NCI-H1105 treated with DMSO at 0.1 percent for 48 hours (cell line): ENCODE measurements at regions not wholly inside any gene's neighbourhood (a gene's known extent, or its start where the extent isn't known, plus 50 kb on each side); places are given as distances from the start of the nearest gene placed in this dataset.
"Not testable (repeated sequence)": the region's sequence is repeated elsewhere in the genome, so short reads cannot be mapped to it uniquely, and the experiment has no call there.

Experiments
- DNase-seq: peaks from one replicate; lab custom pipeline; 2025; lab: John Stamatoyannopoulos, UW

DNA sequence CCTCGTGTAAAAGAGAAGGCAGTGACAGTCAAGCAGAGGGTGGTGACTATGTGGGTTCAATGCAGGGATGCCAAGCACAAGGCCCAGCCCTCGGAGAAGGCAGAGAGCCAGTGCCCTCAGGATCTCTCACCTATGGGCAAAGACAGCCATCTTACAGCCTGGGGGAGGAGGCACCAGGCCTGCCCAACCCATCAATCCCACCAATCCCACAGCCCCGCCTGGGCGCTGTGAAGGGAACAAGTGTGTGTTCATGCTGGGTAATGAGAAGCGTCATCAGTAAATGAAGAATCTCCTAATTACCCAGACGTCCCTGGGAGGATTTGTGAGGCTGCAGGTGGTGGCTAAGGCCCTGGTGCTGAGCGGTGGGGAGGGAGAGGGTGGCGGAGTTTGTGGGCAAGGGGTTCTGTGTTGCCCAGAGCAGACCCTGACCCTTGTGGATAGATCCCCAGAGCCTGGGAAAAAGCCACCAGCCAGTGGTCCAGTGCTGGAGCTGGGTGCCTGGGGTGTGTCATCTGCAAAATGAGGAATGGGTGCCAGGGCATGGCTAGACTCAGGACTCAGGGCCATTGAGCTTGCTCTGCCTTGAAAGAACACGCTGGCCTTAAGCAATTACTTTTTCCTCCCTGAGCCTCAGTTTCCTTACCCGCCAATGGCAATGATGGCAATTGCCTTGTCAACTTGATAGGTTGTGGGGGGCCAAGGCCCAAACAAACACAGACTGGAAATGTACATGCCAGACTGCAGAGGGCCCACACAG lies 128.1 kb upstream of the UNC5B start:
- DNase-seq = no peak

DNA sequence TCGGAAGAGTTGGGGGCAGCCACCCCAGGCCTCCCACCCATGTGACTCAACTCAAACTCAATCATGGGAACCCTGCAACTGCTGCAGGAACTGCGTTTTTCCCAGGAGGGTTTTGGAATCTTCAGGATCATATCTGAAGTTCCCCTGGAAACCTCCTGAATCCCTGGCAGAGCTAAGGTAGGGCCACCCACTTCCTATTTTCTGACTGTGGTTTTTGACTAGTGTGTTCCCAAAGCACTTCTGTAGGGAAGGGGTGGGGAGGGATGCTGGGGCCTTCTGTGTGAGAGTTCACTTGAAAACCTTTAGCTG lies 127.6 kb upstream of the UNC5B start:
- DNase-seq = no peak

DNA sequence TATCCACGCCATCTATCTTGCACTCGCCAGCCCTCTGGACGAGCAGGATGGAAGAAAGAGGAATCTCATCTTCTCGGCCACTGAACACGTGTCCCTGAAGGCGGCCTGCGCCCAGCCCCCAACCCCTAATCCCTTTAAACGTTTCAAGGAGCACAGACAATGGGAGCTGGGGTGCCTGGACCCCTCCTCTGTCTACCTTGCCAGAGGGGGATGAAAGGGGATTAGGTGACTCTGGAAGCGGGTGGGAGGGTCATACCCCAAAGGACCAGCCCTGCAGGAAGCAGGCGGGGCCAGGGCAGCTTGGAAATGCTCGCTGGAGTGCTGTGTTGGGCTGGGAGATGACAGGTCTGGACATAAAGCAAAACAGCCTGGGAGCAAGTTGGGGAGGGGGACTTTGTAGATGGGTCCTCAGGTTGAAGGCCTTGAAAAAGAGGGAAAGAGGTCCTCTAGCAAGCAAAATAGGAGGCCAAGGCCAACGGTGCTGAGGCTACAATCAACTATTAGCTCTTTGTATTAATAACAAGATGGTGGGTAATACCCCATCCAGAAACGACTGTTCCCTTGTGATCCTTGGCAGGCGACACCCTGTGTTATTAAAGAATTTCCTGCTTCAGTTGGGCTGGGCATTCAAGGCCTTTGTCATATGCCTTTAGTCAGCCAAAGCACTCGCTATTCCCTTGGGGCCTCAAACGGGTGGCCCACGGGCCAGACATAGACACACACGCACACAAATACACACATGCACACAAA lies 126.5 kb upstream of the UNC5B start:
- no peak for DNase-seq

DNA sequence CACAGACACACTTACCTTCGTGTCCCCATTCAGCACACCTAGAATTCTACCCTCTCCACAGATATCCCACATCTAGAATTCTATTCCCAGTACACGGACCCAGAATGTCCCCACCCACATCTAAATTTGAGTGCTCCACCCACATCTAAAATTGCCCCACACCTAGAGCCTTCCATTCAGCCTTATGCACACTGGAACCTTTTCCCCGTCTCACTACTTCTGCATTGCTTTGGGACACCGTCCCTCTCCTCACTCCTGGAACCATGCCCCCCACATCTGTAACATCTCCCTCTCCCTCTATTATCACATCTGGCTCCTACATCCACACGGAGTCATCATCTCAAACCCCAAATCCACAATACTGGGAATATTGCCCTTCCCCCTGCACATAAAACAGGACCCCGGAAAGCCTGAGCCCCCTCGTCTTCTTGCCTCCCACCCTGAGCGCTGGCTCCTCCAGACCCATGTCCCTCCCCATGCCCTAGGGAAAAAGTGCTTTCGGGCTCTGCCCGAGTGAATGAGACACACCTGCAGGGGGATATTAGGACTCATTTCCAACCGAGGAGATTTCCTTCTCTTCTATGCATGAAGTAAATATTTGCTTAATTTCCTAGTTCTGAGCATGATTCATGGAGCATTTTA lies 125.8 kb upstream of the UNC5B start:
- no peak for DNase-seq

DNA sequence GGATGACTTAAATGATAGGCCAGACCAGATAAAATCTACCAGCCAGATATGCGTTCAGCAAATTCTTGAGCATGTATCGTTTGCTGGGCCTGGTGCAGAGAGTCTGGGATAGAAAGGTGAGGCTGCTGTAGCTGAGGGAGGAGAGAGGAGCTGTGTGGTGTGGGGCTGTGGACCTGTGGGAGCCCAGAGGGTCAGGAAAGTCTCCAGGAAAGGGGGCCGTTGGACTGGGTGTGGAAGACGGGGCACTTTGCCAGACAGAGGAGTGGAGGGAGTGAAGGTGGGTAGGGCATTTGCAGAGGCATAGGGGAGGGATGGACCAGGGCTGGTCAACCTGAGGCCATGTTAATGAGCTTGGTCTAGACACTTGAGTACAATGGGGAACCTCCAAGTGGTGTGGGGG lies 124.7 kb upstream of the UNC5B start:
- DNase-seq = no peak

DNA sequence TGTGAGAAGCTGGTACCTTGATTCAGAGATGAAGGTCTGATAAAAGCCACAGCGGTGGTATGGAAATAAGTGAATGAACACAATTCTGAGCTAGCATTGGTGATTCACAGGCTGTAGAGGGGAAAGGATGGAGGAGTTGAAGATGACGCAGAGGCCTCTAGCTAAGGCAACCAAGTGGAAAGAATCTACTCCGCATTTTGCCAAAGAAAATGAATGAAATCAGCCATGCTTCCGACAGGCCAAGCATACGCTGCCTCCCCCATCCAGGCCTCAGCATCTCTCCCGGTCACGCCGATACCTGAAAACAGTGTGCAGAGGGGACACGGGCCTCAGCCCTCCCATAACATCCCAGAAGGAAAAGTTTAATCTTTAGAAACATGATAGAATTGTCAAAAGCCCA lies 124.3 kb upstream of the UNC5B start:
- DNase-seq = no peak

DNA sequence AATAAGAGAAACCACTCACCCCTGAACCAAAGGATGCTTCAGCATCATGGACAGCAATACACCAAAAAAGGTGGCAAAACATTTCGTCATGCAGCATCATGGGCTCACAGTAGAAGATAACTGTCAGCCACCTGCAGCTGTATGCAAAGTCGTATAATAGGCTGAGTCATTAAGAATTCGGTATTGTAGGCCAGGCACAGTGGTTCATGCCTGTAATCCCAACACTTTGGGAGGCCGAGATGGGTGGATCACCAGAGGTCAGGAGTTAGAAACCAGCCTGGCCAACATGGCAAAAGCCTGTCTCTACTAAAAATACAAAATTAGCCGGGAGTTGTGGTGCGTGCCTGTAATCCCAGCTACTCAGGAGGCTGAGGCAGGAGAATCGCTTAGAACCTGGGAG lies 123.8 kb upstream of the UNC5B start:
- not testable (repeated sequence) for DNase-seq

DNA sequence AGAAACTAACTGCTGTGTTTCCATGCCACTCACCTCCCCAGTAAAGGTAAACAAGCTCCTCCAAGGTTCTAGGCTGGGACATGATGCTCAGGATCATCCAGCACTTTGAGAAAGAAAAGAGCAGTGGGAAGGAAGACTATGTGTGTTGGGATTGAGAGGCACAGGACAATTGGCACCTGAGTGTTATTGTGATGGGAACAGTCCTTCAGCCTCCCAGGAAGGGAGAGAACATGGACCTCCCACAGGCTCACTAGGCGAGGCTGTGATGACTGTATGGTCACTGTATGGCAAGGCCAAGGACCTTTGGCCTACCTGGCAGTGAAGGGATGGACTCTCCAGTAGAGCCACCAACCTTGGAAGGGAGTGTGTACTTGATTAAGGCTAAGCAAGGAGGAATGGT lies 123.2 kb upstream of the UNC5B start:
- DNase-seq = no peak

DNA sequence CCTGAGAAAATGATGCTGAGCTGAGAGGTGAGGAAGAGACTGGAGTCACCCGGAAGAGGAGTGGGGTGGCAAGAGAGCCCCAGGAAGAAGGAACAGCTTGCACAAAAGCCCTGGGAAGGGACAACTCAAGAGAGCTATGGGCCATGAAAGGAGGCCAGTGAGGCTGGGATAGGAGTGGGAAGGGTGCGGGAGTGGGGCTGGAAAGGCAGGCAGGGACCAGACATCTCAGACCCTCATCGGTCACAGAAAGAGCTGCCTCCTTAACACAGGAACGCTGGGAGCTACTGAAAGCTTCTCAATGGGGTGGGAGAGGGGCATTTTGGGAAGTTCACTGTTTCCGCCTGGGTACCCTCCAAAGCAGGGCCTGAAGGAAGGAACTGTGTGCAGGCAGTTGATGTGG lies 122.0 kb upstream of the UNC5B start:
- no peak for DNase-seq

DNA sequence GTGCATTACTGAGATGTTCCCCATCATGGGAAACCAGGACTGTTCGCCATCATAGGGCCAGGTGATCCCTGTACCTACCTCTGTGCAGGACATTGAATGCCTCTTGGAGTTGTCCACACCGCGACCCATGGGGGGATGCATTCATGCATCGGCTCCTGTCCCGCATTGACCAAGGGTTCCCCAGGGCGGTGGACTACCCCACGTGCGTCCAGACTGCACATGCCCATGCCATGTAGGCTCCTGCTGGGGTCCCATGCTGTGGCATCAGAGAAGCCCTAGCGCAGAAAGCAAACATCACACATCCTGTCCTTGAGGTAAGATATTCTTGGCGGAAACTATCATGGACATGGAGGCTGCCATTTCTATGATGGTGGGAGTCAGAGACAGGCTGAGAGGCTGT lies 121.6 kb upstream of the UNC5B start:
- DNase-seq = no peak

DNA sequence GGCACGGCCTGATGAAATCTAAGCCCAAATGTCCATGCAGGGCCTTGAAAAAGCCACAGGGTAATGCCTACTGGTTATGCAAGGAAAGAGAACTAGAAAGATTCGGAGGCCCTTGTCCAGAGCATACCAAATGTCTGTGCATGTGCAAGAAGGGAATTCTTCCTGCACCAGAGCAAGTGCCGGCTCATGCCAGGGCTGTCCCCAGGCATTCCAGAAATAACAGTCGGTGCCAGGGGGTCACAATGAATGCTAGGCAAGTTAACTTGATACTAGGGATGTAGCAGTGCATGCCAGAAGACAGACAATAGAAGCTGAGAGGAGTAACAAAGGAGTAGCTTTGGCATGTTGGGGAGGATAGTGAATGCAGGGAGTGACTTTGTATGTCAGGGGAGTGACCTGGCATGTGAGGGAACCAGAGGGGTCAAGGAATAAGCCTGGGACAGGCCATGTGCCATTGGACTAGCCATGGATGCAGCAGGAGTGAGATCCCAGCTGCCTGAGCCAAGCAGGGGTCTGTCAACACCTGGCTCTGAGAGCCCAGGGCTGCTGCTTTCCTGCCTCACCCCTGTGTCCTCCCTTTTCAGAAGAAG lies 119.5 kb upstream of the UNC5B start:
- DNase-seq = no peak

DNA sequence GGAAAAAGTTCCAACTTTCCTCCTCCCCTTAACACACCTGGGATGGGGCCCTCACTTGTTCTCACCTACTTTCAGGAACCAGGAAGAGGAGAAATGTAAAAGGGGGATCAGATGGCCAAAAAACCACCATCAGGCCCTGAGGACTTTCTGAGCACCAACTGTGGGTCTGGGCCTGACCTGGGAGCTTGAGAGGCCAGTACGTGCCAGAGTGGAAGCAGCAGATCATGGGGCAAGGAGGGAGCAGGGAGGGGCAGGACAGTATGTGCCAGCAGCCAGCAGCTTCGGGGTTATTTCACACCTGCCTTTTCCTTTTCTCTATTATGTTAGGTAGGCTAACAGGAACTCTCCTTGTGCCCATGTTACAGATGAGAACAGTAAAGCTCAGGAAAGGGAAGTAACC lies 118.8 kb upstream of the UNC5B start:
- no peak for DNase-seq

DNA sequence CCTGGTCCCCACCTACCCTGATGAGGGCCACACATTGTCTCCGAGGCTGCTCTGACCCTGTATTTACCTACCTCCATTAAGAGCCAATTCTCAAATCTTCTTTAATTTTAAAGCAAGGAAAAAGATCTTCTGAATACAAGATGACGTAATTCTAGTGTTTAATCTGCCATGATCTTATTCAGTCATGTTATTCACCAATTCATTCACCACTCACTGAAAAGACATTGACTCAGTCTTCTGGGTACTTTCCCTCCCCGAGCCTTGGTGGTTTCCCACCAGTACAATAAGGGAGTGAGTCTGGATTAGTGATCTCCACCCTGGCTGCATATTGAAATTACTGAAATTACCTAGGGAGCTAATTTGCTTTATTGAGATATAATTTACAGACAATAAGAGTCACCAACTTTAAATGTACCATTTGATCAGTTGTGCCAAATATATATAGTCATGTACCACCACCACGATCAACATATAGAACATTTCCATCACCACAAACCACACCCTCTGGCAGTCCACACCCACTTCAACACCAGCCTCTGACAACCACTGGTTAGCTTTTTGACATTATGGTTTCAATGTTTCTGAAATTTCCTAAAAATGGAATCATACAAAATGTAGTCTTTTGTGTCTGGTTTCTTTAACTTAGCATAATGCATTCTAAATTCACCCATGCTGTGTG lies 117.5 kb upstream of the UNC5B start:
- no peak for DNase-seq

DNA sequence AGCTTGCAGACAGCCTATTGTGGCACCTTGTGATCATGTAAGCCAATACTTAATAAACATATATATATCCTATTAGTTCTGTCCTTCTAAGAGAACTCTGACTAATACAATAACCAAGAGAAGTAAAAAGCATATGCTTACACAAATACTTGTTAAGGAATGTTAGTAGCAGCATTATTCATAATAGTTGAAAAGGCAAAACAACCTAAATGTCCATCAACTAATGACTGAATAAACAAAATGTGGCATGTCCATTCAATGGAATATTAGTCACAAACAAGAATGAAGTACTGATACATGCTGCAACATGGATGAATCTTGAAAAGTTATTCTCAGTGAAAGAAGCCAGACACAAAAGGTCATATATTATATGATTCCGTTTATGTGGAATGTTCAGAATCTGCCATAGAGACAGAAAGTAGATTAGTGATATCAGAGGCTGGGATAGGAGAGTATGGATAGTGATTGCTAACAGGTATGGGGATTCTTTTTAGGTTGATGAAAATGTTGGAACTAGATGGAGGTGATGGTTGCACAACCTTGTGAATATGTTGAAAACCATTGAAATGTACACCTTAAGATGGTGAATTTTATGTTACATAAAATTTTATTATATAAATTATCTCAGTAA lies 112.5 kb upstream of the UNC5B start:
- DNase-seq = no peak

DNA sequence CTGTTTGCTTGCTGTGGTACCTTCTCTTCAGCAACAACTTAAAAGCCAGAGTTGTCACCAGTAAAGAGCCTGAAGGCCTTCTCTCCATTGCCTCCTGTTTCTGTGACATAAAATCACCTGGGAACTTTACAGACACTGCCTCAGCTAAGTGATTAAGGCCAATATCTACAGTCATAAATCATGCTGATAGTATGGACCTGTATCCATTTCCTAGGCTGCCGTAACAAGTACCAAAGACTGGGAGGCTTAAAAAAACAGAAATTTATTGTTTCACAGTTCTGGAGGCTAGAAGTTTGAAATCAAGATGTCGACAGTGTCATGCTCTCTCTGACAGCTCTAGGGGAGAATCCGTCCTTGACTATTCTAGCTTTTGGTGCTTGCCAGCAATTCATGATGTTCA lies 108.4 kb upstream of the UNC5B start:
- no peak for DNase-seq

DNA sequence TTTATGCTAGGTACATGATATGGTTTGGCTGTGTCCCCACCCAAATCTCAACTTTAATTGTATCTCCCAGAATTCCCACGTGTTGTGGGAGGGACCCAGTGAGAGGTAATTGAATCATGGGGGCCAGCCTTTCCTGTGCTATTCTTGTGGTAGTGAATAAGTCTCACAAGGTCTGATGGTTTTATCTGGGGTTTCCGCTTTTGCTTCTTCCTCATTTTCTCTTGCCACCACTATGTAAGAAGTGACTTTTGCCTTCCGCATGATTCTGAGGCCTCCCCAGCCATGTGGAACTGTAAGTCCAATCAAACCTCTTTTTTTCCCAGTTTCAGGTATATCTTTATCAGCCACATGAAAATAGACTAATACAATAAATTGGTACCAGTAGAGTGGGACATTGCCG lies 106.2 kb upstream of the UNC5B start:
- DNase-seq = not testable (repeated sequence)

DNA sequence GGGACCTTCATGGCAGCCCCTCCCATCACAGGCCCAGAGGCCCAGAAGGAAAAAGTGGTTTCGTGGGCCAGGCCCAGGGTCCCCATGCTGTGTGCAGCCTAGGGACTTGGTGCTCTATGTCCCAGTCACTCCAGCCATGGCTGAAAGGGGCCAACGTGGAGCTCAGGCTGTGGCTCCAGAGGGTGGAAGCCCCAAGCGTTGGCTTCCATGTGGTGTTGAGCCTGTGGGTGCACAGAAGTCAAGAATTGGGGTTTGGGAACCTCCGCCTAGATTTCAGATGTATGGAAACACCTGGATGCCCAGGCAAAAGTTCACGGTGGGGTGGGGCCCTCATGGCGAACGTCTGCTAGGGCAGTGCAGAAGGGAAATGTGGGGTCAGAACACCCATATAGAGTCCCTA lies 105.3 kb upstream of the UNC5B start:
- DNase-seq = not testable (repeated sequence)

DNA sequence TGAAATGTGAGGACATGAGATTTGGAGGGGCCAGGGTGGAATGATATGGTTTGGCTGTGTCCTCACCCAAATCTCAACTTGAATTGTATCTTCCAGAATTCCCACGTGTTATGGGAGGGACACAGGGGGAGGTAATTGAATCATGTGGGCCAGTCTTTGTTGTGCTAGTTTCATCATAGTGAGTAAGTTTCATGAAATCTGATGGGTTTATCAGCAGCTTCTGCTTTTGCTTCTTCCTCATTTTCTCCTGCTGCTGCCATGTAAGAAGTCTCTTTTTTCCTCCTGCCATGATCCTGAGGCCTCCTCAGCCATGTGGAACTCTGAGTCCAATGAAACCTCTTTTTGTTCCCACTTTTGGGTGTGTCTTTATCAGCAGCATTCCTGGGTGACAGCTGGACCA lies 104.3 kb upstream of the UNC5B start:
- DNase-seq = not testable (repeated sequence)

DNA sequence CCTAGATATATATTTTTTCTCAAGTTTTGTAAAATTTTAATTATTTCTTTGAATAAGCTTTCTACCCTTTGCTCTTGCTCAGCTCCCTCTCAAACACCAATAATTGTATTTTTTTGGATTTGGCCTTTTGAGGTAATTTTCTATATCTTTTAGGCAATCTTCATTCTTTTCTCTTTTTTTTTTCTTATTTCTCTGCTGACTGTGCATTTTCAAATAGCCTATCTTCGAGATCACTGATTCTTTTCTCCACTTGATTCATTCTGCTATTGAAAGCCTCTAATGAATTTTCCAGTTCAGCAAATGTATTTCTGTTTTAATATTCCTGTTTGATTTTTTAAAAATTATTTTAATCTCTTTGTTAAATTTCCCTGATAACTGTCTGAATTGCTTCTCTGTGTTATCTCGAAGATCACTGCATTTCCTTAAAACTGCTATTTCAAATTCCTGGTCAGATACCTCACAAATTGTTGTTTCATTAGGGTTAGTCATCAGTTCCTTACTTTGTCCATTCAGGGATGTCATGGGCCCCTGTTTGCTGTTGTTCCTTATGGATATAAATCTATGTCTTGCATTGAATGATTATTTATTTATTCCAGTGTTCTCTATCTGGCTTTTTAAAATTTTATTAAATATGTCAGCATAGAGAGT lies 100.1 kb upstream of the UNC5B start:
- DNase-seq = no peak

DNA sequence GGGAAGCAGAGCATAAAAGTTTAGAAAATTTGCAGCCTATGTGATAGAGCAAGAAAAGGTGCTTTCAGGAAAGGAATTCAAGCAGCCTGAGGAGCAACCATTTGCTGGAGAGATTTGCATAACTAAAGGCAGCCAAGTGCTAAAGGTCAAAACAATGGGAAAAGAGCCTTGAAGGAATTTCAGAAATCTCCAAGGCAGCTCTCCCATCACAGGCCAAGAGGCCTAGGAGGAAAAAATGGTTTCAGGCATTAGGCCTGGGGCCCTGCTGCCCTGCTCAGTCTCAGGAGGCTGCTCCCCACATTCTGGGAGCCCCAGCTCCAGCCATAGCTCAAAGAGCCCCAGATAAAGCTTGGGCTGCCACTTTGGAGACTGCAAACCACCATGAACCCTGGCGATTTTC lies 95.9 kb upstream of the UNC5B start:
- DNase-seq = no peak

DNA sequence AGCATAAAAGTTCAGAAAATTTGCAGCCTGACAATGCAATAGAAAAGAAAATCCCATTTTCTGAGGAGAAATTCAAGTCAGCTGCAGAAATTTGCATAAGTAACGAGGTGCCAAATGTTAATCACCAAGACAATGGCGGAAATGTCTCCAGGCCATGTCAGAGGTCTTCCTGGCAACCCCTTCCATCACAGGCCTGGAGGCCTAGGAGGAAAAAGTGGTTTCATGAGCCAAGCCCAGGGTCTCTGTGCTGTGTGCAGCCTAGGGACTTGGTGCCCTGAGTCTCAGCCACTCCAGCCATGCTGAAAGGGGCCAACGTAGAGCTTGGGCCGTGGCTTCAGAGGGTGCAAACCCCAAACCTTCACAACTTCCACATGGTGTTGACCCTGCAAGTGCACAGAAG lies 94.8 kb upstream of the UNC5B start:
- not testable (repeated sequence) for DNase-seq

DNA sequence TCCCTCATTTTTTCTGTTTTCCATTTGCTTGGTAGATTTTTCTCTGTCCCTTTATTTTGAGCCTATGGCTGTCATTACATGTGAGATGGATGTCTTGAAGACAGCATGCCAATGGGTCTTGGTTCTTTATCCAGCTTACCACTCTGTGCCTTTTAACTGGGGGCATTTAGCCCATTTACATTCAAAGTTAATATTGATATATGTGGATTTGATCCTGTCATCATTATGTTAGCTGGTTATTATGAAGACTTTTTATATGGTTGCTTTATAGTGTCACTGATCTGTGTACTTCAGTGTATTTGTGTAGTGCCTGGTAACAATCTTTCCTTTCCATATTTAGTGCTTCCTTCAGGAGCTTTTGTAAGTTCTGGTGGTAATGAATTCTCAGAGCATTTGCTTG lies 89.3 kb upstream of the UNC5B start:
- DNase-seq = no peak
